HL-60 (cell line): ENCODE measurements at regions not wholly inside any gene's neighbourhood (a gene's known extent, or its start where the extent isn't known, plus 50 kb on each side); places are given as distances from the start of the nearest gene placed in this dataset.

ENCODE experiments used
- DNase-seq, 2 experiments: peaks; one replicate each; pipeline ENCODE4 v3.0.0-alpha.2; 2010 to 2020; ENCODE audit warnings: low read depth in 1 of 2, low spot score in 1 of 2
- H3K27ac ChIP-seq: fragments of 250-450 bp; sonication (Bioruptor Pico); replicated peaks from 2 replicates; pipeline ENCODE4 v1.5.1; 2020; ENCODE audit warnings: mild to moderate bottlenecking, moderate library complexity
- H3K27me3 ChIP-seq: fragments of 250-450 bp; sonication (Bioruptor Pico); 2 replicates; pipeline ENCODE4 v1.5.1; 2021; ENCODE audit warnings: mild to moderate bottlenecking, moderate library complexity; ENCODE audit not compliant: insufficient read depth, poor library complexity, severe bottlenecking
- H3K4me3 ChIP-seq: replicated peaks from 2 replicates; pipeline ENCODE4 v1.5.1; 2011; ENCODE audit warnings: mild to moderate bottlenecking, control low read depth, low read length; ENCODE audit not compliant: insufficient read depth
- GABPA ChIP-seq: IDR thresholded peaks from 2 replicates; pipeline ENCODE4 v1.6.1; 2012; ENCODE audit warnings: low read depth
- POLR2AphosphoS5 ChIP-seq: IDR thresholded peaks from 2 replicates; pipeline ENCODE4 v1.6.1; 2012; ENCODE audit warnings: low read depth
- SPI1 ChIP-seq: IDR thresholded peaks from 2 replicates; pipeline ENCODE4 v1.6.1; 2012; ENCODE audit warnings: low read depth, mild to moderate bottlenecking, borderline replicate concordance
- TF ChIP-seq, protein P1 (sequence below): IDR thresholded peaks from one replicate; pipeline ENCODE4 v1.5.1; 2011; ENCODE audit warnings: low read length, control low read depth, inconsistent platforms; ENCODE audit not compliant: insufficient read depth
- TF ChIP-seq, protein P2 (sequence below): IDR thresholded peaks from 2 replicates; pipeline ENCODE4 v1.6.1; 2012; ENCODE audit warnings: low read depth; ENCODE audit not compliant: insufficient replicate concordance

DNA sequence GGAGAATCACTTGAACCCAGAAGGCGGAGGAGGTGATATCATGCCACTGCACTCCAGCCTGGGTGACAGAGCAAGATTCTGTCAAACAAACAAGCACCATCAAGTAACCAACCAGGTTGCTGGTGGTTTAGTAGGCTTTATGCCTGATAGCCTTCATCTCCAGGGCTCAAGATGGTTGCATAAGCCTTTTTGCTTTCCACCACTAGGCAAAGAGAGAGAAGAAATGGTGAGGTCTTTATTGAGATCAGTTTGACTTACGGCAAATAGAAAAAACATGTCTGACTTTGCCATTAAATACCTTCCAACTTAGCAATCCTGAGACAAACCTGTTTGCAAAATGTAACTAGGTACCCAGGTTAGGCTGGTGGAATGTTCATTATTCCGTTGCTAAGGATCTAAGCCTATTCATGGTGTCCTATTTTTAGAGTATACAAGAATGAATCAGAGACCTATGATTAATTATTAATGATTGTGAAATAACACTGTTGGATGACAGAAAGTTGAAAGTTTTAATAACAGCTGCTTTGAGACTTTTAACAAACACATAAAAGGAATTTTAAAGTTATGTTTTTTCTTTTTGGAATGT lies 53.5 kb upstream of the SLC38A11 start:
- Histone ChIP-seq H3K27ac (no peak overlapping the region), H3K27me3 (no peaks in the 10 kb centered on the region), H3K4me3 (no peak overlapping the region)
- no peak for DNase-seq
- TF ChIP-seq POLR2AphosphoS5: no peak
- no peak for TF ChIP-seq GABPA
- TF ChIP-seq SPI1: no peak

DNA sequence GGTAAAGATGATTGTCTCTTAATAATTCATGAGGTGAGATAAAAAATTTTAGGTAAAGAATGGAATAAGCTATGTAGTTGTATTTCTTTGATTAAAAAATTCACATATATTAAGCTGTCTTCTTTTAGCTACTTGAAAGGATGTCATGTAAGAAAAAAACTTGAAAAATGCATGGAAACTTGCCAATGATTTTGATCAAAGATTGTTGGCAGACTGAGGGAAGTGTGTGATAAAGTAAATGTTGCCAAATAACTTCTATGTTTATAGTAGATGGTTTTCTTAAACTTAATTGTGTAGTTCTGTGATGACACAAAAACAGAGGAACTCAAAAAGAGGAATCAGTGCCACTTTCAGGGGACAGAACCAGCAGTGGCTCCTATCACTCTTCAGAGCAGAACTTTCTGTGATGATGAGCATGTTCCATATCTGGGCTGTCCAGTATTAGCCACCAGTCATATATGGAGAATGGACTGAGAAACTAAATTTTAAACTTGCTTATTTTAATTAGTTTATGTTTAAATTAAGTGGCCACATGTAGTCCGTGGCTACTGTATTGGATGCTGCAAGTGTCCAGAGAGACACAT lies 51.9 kb upstream of the SLC38A11 start:
- no peak for DNase-seq
- Histone ChIP-seq H3K27ac (no peak overlapping the region), H3K4me3 (no peak overlapping the region), H3K27me3 (no peaks in the 10 kb centered on the region)
- TF ChIP-seq, protein P1, sequence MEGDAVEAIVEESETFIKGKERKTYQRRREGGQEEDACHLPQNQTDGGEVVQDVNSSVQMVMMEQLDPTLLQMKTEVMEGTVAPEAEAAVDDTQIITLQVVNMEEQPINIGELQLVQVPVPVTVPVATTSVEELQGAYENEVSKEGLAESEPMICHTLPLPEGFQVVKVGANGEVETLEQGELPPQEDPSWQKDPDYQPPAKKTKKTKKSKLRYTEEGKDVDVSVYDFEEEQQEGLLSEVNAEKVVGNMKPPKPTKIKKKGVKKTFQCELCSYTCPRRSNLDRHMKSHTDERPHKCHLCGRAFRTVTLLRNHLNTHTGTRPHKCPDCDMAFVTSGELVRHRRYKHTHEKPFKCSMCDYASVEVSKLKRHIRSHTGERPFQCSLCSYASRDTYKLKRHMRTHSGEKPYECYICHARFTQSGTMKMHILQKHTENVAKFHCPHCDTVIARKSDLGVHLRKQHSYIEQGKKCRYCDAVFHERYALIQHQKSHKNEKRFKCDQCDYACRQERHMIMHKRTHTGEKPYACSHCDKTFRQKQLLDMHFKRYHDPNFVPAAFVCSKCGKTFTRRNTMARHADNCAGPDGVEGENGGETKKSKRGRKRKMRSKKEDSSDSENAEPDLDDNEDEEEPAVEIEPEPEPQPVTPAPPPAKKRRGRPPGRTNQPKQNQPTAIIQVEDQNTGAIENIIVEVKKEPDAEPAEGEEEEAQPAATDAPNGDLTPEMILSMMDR: no peak
- TF ChIP-seq, protein P2, sequence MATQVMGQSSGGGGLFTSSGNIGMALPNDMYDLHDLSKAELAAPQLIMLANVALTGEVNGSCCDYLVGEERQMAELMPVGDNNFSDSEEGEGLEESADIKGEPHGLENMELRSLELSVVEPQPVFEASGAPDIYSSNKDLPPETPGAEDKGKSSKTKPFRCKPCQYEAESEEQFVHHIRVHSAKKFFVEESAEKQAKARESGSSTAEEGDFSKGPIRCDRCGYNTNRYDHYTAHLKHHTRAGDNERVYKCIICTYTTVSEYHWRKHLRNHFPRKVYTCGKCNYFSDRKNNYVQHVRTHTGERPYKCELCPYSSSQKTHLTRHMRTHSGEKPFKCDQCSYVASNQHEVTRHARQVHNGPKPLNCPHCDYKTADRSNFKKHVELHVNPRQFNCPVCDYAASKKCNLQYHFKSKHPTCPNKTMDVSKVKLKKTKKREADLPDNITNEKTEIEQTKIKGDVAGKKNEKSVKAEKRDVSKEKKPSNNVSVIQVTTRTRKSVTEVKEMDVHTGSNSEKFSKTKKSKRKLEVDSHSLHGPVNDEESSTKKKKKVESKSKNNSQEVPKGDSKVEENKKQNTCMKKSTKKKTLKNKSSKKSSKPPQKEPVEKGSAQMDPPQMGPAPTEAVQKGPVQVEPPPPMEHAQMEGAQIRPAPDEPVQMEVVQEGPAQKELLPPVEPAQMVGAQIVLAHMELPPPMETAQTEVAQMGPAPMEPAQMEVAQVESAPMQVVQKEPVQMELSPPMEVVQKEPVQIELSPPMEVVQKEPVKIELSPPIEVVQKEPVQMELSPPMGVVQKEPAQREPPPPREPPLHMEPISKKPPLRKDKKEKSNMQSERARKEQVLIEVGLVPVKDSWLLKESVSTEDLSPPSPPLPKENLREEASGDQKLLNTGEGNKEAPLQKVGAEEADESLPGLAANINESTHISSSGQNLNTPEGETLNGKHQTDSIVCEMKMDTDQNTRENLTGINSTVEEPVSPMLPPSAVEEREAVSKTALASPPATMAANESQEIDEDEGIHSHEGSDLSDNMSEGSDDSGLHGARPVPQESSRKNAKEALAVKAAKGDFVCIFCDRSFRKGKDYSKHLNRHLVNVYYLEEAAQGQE: no peak
- no peak for TF ChIP-seq SPI1
- TF ChIP-seq POLR2AphosphoS5: no peak
- TF ChIP-seq GABPA: no peak
